Suprapubic skin (tissue), 4 donors: ENCODE measurements at regions not wholly inside any gene's neighbourhood (a gene's known extent, or its start where the extent isn't known, plus 50 kb on each side); places are given as distances from the start of the nearest gene placed in this dataset.

ENCODE experiments used
- DNase-seq, 2 donors: peaks; one replicate each; pipeline ENCODE4 v3.0.0-alpha.2; 2019; ENCODE audit warnings: low spot score in 2 of 2
- H3K27ac ChIP-seq: fragments of 200-600 bp; sonication (generic); one replicate; pipeline ENCODE4 v1.5.1; 2019
- H3K27me3 ChIP-seq: fragments of 200-600 bp; sonication (generic); one replicate; pipeline ENCODE4 v1.5.1; 2019
- H3K36me3 ChIP-seq: fragments of 200-600 bp; sonication (generic); one replicate; pipeline ENCODE4 v1.5.1; 2019
- H3K4me1 ChIP-seq: fragments of 200-600 bp; sonication (generic); one replicate; pipeline ENCODE4 v1.5.1; 2019
- H3K4me3 ChIP-seq: fragments of 200-600 bp; sonication (generic); one replicate; pipeline ENCODE4 v1.5.1; 2019; ENCODE audit warnings: mild to moderate bottlenecking
- H3K9me3 ChIP-seq: fragments of 200-600 bp; sonication (generic); one replicate; pipeline ENCODE4 v1.5.1; 2019
- EP300 ChIP-seq: sonication (generic); formaldehyde crosslinking; IDR thresholded peaks from one replicate; pipeline ENCODE4 v1.6.1; 2017; ENCODE audit warnings: antibody characterized with exemption
- POLR2A ChIP-seq, 2 donors: fragments of 450-650 bp; IDR thresholded peaks; one replicate each; pipeline ENCODE4 v1.6.1; 2017; ENCODE audit warnings: antibody characterized with exemption in 2 of 2, mild to moderate bottlenecking in 2 of 2, moderate library complexity in 2 of 2
- POLR2AphosphoS5 ChIP-seq, 3 donors: sonication (generic); formaldehyde crosslinking; IDR thresholded peaks; one replicate each; pipeline ENCODE4 v1.6.1; 2017; ENCODE audit warnings: antibody characterized with exemption in 3 of 3
- WGBS: methylation state at CpG from one replicate; pipeline ENCODE4 v1.1.5; 2018; 5-methylcytosine and 5-hydroxymethylcytosine counted together
- TF ChIP-seq, protein P1 (sequence below), 2 donors: fragments of 200-600 bp in 1 of 2; fragments of 450-650 bp in 1 of 2; sonication (generic) in 1 of 2; IDR thresholded peaks; one replicate each; pipeline ENCODE4 v1.5.1; 2016 to 2019; ENCODE audit warnings: antibody characterized with exemption in 2 of 2, mild to moderate bottlenecking in 1 of 2, moderate library complexity in 1 of 2

DNA sequence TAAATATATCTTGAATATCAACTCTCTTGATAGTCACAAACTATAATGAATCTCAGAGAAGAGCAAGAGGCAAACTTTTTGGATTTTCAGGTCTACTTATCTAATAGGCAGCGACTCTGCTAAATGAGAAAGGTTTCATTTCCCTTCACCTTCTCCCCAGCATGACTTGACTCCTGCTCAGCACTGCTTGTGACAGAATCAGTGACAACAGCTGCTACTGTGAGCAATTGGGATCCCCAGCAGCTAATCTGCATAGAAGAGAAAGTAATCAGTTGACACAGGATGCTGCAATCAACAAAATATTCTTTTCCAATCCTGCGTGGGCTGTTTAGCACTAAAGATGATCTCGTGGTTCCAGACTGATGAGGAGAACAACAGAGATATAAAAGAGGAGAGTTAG, 205.5 kb downstream of the MMUT start:
- Histone ChIP-seq H3K4me1 (no peaks in the 10 kb centered on the region), H3K27me3 (no peaks in the 10 kb centered on the region), H3K4me3 (no peak overlapping the region), H3K9me3 (no peaks in the 10 kb centered on the region), H3K27ac (no peak overlapping the region), H3K36me3 (no peaks in the 10 kb centered on the region)
- DNase-seq, result no peak
- 44% methylated on average over 3 of the region's 3 CpGs for WGBS
- no peak for TF ChIP-seq EP300
- TF ChIP-seq, protein P1, sequence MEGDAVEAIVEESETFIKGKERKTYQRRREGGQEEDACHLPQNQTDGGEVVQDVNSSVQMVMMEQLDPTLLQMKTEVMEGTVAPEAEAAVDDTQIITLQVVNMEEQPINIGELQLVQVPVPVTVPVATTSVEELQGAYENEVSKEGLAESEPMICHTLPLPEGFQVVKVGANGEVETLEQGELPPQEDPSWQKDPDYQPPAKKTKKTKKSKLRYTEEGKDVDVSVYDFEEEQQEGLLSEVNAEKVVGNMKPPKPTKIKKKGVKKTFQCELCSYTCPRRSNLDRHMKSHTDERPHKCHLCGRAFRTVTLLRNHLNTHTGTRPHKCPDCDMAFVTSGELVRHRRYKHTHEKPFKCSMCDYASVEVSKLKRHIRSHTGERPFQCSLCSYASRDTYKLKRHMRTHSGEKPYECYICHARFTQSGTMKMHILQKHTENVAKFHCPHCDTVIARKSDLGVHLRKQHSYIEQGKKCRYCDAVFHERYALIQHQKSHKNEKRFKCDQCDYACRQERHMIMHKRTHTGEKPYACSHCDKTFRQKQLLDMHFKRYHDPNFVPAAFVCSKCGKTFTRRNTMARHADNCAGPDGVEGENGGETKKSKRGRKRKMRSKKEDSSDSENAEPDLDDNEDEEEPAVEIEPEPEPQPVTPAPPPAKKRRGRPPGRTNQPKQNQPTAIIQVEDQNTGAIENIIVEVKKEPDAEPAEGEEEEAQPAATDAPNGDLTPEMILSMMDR (IDR thresholded peaks at IDR 0.05), result no peak

- 85% methylated on average over 3 of the region's 3 CpGs for WGBS
- Histone ChIP-seq H3K4me1 (no peaks in the 10 kb centered on the region), H3K27ac (no peak overlapping the region), H3K27me3 (no peaks in the 10 kb centered on the region), H3K9me3 (no peaks in the 10 kb centered on the region), H3K36me3 (no peaks in the 10 kb centered on the region), H3K4me3 (no peak overlapping the region)
- TF ChIP-seq EP300, result no peak
- no peak for TF ChIP-seq POLR2AphosphoS5 (IDR thresholded peaks at IDR 0.05)
- no peak for TF ChIP-seq POLR2A (IDR thresholded peaks at IDR 0.05)
- TF ChIP-seq, protein P1 (IDR thresholded peaks at IDR 0.05), result no peak
- no peak for DNase-seq
These were observed 207.7 kb downstream of the MMUT start for GRCh38 chr6:49255335-49255734.

GRCh38 chr6:49252901-49253300, 210.2 kb downstream of the MMUT start:
- TF ChIP-seq POLR2AphosphoS5 (IDR thresholded peaks at IDR 0.05), result no peak
- no peak for TF ChIP-seq EP300
- TF ChIP-seq POLR2A (IDR thresholded peaks at IDR 0.05), result no peak
- TF ChIP-seq, protein P1 (IDR thresholded peaks at IDR 0.05), result no peak
- Histone ChIP-seq H3K36me3 (no peaks in the 10 kb centered on the region), H3K27ac (no peak overlapping the region), H3K4me1 (no peaks in the 10 kb centered on the region), H3K4me3 (no peak overlapping the region), H3K9me3 (no peaks in the 10 kb centered on the region), H3K27me3 (no peaks in the 10 kb centered on the region)
- 52% methylated on average over 1 of the region's 1 CpG for WGBS
- DNase-seq, result no peak

- no peaks in the 10 kb centered on the region for H3K36me3 ChIP-seq
- no peak overlapping the region for H3K4me3 ChIP-seq
- H3K4me1 ChIP-seq, result no peaks in the 10 kb centered on the region
- no peaks in the 10 kb centered on the region for H3K27me3 ChIP-seq
- no peak overlapping the region for H3K27ac ChIP-seq
- no peak for DNase-seq
- no peak for TF ChIP-seq EP300
- TF ChIP-seq, protein P1 (IDR thresholded peaks at IDR 0.05), result no peak
- no peak for TF ChIP-seq POLR2A (IDR thresholded peaks at IDR 0.05)
- H3K9me3 ChIP-seq, result peaks cover 4% of the 10 kb centered on the region
These were observed 229.6 kb downstream of the MMUT start for GRCh38 chr6:49233483-49233882.

DNA sequence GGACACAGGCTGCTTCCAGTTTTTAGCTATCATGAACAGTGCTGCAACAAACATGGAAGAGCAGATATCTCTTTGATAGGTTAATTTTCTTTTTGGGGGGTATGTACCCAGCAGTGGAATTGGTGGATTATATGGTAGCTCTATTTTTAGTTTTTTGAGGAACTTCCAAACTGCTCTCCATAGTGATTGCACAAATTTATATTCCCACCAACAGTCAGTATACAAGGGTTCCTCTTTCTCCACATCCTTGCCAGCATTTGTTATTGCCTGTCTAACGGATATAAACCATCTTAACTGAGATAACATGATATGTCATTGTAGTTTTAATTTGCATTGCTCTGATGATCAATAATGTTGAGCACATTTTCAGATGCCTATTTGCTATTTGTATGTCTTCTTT, 237.6 kb downstream of the MMUT start:
- DNase-seq, result no peak
- Histone ChIP-seq H3K4me3 (no peak overlapping the region), H3K27me3 (no peaks in the 10 kb centered on the region), H3K9me3 (peaks cover 6% of the 10 kb centered on the region), H3K27ac (no peak overlapping the region), H3K4me1 (no peaks in the 10 kb centered on the region), H3K36me3 (no peaks in the 10 kb centered on the region)
- WGBS, result 94% methylated on average over 1 of the region's 1 CpG
- TF ChIP-seq EP300 (no peak), POLR2A (IDR thresholded peaks at IDR 0.05) (no peak), POLR2AphosphoS5 (IDR thresholded peaks at IDR 0.05) (no peak)
- TF ChIP-seq, protein P1 (IDR thresholded peaks at IDR 0.05), result no peak
